Kidney epithelial cell (primary cell): ENCODE measurements at regions not wholly inside any gene's neighbourhood (a gene's known extent, or its start where the extent isn't known, plus 50 kb on each side); places are given as distances from the start of the nearest gene placed in this dataset.
A peak's percentile ranks its signal among the peaks of the same experiment; 100 is the strongest.

Experiments
- DNase-seq: peaks from one replicate; pipeline ENCODE4 v3.0.0-alpha.2; 2010; ENCODE audit warnings: low read depth
- H3K27me3 ChIP-seq: 2 replicates; pipeline ENCODE4 v1.6.0; 2011; ENCODE audit warnings: low read length; ENCODE audit not compliant: control insufficient read depth, insufficient read depth
- H3K36me3 ChIP-seq: 2 replicates; pipeline ENCODE4 v1.5.1; 2011; ENCODE audit warnings: low read length; ENCODE audit not compliant: control insufficient read depth, insufficient read depth
- H3K4me3 ChIP-seq: 2 replicates; pipeline ENCODE4 v1.5.1; 2011; ENCODE audit warnings: low read depth, mild to moderate bottlenecking, control low read depth, low read length
- TF ChIP-seq, protein P1 (sequence below): IDR thresholded peaks from 2 replicates; pipeline ENCODE4 v1.5.1; 2011; ENCODE audit warnings: mild to moderate bottlenecking, moderate library complexity, low read length, control low read depth, inconsistent platforms; ENCODE audit not compliant: insufficient read depth, poor library complexity, severe bottlenecking

DNA sequence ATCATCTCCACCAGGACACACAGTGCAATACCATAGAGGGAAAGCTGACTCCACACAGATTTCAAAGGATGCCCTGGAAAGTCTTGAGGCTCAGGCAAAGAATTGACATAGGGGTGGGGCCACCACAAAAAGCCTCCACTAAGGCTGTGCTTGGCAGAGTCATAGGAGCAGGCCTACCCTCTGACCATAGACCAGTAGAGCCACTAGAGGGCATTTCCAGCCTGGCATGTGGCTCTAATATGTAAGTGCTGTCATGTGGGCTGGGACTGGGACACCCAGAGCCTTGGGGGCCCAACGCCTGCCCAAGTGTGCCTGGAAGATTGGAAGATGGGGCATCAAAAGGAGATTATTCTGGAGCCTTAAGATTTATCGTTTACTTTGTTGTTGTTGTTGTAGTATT is 726.0 kb downstream of the DNAH5 start:
- TF ChIP-seq, protein P1, sequence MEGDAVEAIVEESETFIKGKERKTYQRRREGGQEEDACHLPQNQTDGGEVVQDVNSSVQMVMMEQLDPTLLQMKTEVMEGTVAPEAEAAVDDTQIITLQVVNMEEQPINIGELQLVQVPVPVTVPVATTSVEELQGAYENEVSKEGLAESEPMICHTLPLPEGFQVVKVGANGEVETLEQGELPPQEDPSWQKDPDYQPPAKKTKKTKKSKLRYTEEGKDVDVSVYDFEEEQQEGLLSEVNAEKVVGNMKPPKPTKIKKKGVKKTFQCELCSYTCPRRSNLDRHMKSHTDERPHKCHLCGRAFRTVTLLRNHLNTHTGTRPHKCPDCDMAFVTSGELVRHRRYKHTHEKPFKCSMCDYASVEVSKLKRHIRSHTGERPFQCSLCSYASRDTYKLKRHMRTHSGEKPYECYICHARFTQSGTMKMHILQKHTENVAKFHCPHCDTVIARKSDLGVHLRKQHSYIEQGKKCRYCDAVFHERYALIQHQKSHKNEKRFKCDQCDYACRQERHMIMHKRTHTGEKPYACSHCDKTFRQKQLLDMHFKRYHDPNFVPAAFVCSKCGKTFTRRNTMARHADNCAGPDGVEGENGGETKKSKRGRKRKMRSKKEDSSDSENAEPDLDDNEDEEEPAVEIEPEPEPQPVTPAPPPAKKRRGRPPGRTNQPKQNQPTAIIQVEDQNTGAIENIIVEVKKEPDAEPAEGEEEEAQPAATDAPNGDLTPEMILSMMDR: peak; percentile 20
- no peaks in the 10 kb centered on the region for H3K36me3 ChIP-seq
- no peak for DNase-seq
- H3K27me3 ChIP-seq: no peaks in the 10 kb centered on the region
- H3K4me3 ChIP-seq: no peak overlapping the region

DNA sequence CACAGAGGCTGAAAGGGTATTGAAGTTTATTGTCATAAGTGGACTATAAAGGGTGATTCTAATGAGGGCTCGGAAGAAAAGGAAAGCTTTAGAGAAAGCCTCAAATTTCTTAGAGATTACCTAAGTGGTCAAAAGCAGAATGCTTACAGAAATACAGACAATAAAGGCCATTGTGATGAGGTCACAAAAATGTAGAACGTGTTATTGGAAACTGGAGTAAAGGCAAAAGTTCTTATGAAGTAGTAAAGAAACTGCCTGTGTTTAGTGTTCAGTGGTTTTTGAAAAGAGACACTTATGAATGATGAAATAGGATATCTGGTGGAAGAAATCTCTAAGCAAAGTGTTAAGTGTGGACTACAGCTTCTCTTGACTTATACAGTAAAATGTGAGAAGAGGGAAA is 726.9 kb downstream of the DNAH5 start:
- Histone ChIP-seq H3K36me3 (no peaks in the 10 kb centered on the region), H3K4me3 (no peak overlapping the region), H3K27me3 (no peaks in the 10 kb centered on the region)
- TF ChIP-seq, protein P1: no peak
- DNase-seq: no peak

DNA sequence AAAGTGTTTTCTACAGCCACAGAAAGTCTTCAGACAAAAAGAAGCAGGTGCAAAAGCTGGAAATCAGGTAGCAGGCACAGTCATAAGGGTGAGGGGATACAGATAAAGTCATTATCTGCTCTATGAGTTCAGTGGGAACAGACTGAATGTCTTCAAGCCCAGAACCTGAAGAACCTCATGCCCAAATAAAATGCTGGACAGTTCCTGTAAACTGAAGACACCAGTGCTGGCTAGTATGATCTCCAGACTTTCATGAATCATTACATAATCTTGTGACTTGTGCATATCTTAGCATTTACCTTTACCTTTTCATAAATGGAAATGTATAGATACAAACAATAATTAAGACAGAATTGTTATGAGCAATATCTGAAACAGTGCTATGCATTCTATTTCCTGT is 728.7 kb downstream of the DNAH5 start:
- DNase-seq: no peak
- Histone ChIP-seq H3K4me3 (no peak overlapping the region), H3K36me3 (no peaks in the 10 kb centered on the region), H3K27me3 (no peaks in the 10 kb centered on the region)
- TF ChIP-seq, protein P1: no peak

DNA sequence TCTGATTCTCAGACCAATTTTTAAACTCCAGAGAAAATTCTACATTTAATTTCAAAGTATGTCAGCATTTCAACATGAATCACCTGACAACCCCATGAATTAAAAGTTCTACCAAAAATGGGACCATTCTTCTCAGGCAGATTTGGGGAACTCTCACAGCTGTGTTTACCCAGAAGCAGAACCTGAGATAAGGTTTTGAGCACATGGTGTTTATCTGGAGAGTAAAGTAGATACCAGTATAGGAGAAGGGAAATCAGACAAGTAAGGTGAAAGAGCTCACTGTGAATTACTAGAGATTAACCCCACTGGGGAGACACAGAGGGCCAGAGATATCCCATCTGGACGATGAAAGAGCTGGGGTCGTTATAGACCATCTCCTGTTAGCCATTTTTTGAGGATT is 729.1 kb downstream of the DNAH5 start:
- Histone ChIP-seq H3K36me3 (no peaks in the 10 kb centered on the region), H3K27me3 (no peaks in the 10 kb centered on the region), H3K4me3 (no peak overlapping the region)
- DNase-seq: no peak
- TF ChIP-seq, protein P1: no peak

DNA sequence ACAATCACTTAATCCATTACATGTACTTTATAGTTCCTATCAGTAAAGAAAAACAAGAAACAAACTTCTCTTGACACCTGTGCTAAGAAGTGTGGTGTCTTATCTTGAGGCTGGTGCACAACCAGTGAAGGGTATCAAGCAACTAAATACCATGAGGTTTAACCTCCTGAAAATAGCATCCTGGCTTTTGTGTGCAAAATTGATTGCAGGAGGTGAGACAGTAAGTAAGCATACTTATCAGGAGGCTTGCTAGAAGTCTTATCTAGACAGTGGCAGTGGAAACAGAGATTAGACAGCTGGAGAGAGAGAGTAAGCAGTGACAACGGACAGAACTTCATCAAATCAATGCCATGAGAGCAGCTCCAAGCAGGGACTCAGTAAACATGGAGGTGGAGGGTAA is 730.3 kb downstream of the DNAH5 start:
- H3K36me3 ChIP-seq: no peaks in the 10 kb centered on the region
- H3K27me3 ChIP-seq: no peaks in the 10 kb centered on the region
- H3K4me3 ChIP-seq: no peak overlapping the region
- no peak for DNase-seq
- TF ChIP-seq, protein P1: no peak

DNA sequence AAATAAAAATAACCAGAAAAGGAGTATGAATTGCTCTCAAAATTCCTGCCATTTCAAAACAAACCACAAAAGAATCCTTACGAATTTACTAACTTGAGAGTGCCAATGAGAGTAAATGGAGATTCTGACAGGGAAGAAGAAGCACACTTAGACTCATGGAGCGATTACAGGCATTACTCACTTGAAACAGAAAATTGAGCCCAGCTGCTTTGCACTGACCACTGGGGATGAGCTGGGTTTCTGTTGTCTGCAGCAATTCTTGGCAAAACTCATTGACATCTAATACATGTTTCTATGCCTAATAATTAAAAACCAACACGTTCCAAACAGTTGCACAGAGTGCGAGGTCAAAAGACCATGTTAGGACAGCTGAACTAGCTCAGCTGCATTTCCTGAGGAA is 731.6 kb downstream of the DNAH5 start:
- TF ChIP-seq, protein P1: no peak
- DNase-seq: no peak
- no peak overlapping the region for H3K4me3 ChIP-seq

More for the DNA sequence above, 731.6 kb downstream of the DNAH5 start:
- Histone ChIP-seq H3K36me3 (no peaks in the 10 kb centered on the region), H3K27me3 (no peaks in the 10 kb centered on the region)
